T47D (cell line): ENCODE measurements at regions not wholly inside any gene's neighbourhood (a gene's known extent, or its start where the extent isn't known, plus 50 kb on each side); places are given as distances from the start of the nearest gene placed in this dataset.

Experiments used
- DNase-seq, 2 experiments: peaks; one replicate each; pipeline versions ENCODE4 v3.0.0 to v3.0.0-alpha.2; 2011 to 2012; ENCODE audit warnings: low read depth in 1 of 2, low spot score in 1 of 2
- JUND ChIP-seq: IDR thresholded peaks from 2 replicates; pipeline ENCODE4 v1.6.1; 2012; ENCODE audit warnings: low read depth
- in situ Hi-C: cut with HindIII; loops from 2 replicates; pipeline ENCODE4 v1.10.0; 2016; ENCODE audit warnings: low sequenced_read_pairs, low pct_unique_long_range_greater_than_20kb

DNA sequence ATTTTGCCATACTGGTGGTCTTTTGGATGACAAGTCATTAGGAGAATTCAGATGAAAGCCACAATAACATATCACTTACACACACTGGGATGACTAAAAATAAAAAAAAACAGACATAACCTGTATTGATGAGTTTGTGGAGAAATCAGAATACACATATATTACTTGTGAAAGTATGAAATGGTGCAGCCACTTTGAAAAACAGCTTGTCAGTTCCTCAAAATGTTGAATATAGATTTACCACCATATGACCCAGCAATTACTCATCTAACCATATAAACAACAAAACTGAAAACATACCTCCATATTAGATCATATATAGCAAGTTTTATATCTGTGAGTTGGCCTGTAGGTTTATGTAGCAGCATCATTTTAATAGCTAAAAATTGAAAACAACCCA lies 608.7 kb downstream of the TLL1 start:
- in situ Hi-C loops = no loop called here
- TF ChIP-seq JUND = no peak

DNA sequence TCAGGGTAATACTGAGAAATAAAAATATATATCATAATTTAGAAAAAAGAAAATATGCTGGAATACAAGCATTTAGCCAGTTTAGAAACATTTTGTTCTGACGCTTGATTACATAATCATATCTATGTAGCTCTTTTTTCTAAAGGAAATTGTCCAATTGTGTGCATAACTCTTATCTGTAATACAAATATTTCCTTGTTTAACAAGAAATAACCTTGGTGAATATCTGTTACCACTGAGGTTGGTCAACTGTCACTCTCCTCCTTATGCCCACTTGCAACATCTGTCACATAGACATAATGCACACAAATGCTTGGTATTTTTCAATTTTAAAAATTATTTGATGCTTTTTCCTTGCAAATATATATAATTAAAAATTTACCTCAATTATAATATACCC lies 609.7 kb downstream of the TLL1 start:
- in situ Hi-C loops = no loop called here

More for the DNA sequence above, 608.7 kb downstream of the TLL1 start:
- no peak for DNase-seq

DNA sequence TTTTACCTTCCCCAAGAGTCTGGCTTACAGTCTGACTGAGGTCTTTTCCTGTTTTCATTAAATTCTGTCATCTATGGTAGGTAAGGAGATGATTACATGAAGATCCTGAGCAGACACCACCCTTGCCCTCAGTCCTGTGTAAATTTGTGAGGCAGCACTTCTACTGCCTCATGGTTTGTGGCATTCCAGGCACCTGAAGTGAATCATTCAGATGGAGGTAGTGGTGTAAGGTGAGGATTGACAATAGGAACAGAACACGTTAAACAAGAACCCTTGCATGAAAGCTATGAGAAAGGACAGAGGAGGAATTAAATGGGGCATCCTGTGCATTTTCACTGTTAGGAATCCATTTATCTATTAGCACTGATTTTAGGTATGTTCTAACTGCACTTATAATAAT lies 618.6 kb downstream of the TLL1 start:
- DNase-seq = no peak
- in situ Hi-C loops = no loop called here
- TF ChIP-seq JUND = no peak

More for the DNA sequence above, 609.7 kb downstream of the TLL1 start:
- TF ChIP-seq JUND = no peak
- no peak for DNase-seq

DNA sequence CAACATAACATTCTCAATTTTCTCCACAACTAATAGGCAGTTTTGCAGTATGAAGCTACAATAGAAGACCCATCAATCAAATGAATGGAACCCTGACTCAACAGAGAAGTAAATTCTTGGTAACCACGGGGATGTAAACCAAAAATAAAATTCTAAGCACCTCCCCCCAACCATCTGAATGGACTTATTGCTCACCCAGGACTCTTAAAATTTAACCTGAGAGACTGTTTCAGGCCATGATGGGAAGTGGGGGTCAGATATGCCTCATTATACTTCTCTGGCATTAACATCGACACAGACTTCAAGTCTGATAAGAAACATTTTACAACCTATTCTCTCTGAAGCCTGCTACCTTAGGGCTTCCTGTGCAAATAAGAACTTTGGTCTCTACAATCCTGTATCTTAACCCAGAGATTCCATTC lies 620.9 kb downstream of the TLL1 start:
- TF ChIP-seq JUND = no peak
- no peak for DNase-seq
- in situ Hi-C loops = no loop called here

DNA sequence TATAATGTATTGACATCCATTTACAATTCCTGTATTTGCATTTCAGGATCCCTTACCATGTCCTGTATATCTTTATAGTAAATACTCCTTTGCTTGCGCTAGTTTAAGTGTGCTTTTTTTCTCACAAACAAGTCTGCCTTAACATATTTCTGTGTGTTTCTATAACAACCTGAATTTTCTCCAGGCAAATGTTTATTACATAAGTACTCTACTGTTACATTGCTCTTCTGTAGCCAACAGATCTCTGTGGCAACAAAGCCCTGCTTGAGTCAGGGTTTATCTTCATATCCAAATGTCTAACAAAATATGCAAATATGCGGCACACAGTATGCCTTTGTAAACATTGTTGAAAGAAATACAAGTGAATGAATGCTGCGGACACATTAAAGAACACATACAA lies 625.5 kb downstream of the TLL1 start:
- in situ Hi-C loops = no loop called here
- DNase-seq = no peak
- TF ChIP-seq JUND = no peak

DNA sequence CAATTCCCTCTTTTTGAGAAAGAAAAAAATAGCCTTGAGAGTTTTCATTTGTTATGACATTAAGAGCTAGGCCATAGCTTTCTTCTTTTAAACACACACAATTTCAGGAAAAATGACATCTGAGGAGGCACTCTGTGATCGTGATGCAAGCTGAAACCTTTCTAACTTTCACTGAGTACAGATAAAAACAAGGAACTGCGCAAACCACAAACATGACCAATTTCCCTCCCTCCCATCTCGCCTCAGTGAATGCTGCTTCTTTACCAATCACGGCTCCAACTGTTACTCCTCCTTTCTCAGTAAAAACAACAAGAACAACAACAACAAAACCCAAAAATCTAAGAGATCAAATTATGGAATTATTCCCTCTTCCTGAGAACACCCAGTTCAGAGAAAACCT lies 626.8 kb downstream of the TLL1 start:
- DNase-seq = no peak
- in situ Hi-C loops = no loop called here
- no peak for TF ChIP-seq JUND

DNA sequence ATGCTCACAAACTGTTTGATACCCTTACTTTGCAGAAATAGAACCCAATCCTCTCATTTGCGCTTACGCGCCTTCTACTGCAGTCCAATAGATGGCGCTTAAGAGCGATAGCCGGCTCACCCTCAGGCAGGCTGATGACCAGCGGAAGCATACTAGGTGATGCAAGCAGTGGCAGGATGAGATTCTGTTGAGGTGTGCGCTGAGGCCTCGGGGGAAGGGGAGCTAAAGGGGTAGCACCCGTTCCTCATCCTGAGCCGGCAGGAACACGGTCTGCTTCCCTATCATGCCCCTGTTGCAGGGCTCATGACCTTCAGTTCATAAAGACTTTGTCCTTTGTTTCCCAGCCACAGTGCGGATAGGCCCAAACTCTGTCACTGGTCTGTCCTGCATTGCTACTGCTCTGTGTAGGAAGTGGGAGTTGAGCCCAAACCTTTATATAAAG lies 628.9 kb downstream of the TLL1 start:
- in situ Hi-C loops = no loop called here
- peak; percentile 13 to 70 for DNase-seq
- no peak for TF ChIP-seq JUND

DNA sequence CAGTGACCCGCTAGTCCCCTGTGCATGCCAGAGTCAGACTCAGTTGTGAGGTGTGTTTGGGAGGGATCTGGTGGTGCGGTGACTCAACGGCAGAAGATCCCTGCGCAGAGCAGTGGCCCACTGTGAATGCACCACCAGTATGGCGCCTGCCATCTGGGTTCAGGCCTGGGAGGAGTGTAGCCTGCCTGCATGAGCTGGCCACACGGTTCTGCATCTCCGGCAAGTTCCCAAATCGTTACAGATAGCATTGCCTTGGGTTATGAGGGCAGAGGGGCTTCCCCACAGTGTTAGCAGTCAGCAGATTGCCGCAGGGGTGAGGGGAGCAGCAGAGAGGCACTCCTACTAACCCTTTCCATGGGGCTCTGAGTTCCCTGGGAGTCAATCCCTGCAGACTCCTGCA lies 629.6 kb downstream of the TLL1 start:
- TF ChIP-seq JUND = no peak
- DNase-seq = no peak
- in situ Hi-C loops = no loop called here

DNA sequence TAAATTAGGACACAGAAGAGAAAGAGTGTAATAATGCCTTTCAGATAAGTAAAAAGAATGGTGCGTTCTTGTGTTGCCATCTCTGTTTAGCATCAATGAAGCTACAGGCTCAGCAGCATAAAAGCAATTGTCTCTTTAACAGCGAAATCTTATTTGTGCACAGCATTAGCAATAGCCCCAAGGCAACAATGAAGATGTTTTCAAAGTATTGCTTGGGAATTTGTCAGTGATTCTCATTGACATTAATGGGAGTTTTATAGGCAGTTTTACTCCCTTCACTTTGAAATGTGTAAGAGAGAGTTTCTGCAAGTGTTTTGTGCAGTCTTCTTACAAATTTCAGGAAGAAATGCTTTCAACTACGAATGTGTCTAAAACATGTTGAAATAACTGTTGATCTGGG lies 633.0 kb downstream of the TLL1 start:
- no peak for TF ChIP-seq JUND
- in situ Hi-C loops = no loop called here

DNA sequence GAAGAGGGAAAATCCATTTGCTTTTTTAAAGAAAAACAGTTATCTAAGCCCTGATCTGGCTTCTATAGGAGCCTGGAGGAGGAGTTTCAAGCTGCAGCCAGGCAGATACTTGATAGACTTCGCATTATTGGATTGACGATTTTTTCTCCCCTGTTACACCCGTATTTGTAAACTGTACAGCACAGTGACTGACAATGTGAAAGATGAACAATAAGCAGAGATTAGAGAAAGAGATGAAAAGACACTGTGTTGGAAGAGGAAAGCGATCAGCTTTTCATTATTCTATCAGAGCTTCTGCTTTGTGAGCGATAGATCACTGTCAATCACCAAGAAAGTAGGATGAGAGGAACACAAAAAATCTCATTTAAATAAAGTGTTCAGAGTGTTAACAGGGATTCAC lies 639.2 kb downstream of the TLL1 start:
- in situ Hi-C loops = no loop called here
- no peak for TF ChIP-seq JUND

More for the DNA sequence above, 633.0 kb downstream of the TLL1 start:
- no peak for DNase-seq

DNA sequence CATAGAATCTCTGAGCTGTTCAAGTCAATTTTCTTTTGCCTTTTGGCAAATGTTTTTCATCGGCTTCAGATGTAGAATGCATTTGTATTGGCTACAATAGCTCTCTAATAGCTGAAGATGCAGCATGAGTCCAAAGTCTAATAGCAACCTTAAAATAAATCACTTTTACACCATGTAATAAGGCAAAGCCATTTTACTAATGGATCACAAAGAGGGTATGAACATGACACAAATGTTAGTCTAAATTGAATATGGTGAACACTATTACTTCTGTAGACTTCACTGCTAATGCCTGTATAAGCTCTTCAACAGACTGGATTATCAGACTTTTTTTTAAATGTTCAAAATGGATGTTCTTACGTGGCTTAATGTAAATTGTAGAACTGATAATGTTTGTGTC lies 645.3 kb downstream of the TLL1 start:
- no peak for TF ChIP-seq JUND
- DNase-seq = no peak
- in situ Hi-C loops = no loop called here

More for the DNA sequence above, 639.2 kb downstream of the TLL1 start:
- DNase-seq = no peak

DNA sequence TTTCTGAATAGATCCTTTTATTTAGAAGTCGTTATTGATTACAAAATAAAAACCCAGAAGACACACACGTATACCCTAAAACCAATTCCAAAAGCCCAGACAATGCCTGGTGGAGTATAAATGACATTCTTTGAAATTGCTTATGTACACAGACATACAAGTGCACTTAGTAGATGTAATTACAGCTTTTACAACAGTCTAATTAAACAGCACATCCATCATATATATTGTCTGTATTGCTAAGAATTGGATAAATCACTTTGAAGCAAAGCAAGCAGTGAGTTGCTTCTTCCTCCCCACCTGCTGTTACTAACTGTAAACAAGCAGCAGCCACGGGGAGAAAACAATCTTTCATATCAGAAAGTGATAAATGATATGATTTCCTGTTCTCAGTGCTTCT lies 645.7 kb downstream of the TLL1 start:
- in situ Hi-C loops = no loop called here
- no peak for DNase-seq
- TF ChIP-seq JUND = no peak

DNA sequence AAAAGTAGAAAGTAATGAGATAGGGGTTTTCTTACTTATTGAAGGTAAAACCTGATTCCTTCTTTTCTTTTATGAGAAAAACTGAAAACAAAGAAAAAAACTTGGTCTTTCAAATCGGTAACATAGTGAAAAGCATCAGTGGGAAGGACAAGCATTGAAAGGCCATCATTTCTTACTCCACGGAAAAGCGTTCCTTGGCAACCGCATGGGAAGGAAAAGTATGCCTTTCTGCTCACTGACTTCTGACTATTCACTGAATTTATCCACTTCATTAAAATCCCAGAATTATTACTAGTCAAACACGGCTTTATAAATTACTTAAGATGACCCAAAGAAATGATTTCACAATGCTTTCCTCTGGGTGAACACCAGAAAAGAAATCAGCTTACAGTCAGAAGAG lies 646.7 kb downstream of the TLL1 start:
- no peak for TF ChIP-seq JUND
- DNase-seq = no peak
- in situ Hi-C loops = no loop called here

DNA sequence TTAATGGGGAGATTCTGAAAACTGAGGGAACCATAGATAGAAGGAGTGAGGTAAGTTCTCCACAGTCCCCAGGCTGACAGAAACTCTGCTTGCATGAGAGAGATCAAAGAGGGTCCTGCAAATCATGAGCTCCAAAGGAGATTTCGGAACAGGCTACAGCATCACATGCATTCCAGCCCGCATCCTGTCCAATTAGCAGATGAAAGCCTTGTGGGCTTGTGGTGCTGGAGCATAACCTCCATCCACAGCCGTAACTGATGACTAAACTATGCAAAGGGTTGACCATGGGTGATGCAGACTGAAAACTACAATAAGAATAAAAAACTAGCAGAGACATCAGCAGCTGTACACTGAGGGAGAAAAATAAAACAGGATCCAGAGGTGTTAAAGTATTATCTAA lies 654.5 kb downstream of the TLL1 start:
- in situ Hi-C loops = no loop called here
- no peak for DNase-seq
- TF ChIP-seq JUND = no peak

DNA sequence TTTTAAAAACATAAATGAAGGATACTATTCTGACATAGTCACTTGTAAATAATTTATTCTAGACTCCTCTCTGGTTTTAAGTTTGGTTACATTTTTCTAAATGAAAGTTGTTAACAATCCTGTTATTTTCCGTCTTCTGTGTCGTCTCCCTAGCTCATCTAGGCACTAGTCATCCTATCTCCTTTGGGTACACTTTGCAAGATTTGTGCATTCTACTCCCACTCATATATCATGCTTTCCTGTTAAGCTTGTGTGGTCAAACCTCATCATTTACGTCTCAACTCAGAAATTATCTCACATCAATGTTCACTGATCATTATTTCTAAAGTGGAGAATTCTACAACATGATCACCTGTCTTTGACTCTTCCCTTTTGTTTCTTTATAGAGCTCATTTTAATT lies 658.7 kb downstream of the TLL1 start:
- in situ Hi-C loops = no loop called here
- TF ChIP-seq JUND = no peak
- no peak for DNase-seq
